GM23338 (cell line): ENCODE measurements at regions not wholly inside any gene's neighbourhood (a gene's known extent, or its start where the extent isn't known, plus 50 kb on each side); places are given as distances from the start of the nearest gene placed in this dataset.

Experiments
- ATAC-seq: fragments of 200-7000 bp; cut with Tn5 transposase; 3 replicates; pipeline ENCODE4 v1.9.1; 2020
- DNase-seq: peaks from one replicate; pipeline ENCODE4 v3.0.0-alpha.2; 2015; ENCODE audit warnings: low spot score
- H2AFZ ChIP-seq: fragments of 200-600 bp; sonication (generic); 2 replicates; pipeline ENCODE4 v1.8.0; 2016; ENCODE audit warnings: antibody characterized with exemption, mild to moderate bottlenecking, moderate library complexity
- H3F3A ChIP-seq: fragments of 200-600 bp; sonication (generic); replicated peaks from 2 replicates; pipeline ENCODE4 v1.8.0; 2017; ENCODE audit warnings: antibody characterized with exemption, mixed run types, low read depth
- H3K27ac ChIP-seq: fragments of 200-600 bp; sonication (generic); 2 replicates; pipeline ENCODE4 v1.6.1; 2016; ENCODE audit warnings: low read depth
- H3K27me3 ChIP-seq: fragments of 200-600 bp; sonication (generic); 2 replicates; pipeline ENCODE4 v1.8.0; 2016; ENCODE audit warnings: mild to moderate bottlenecking, mixed run types, moderate library complexity; ENCODE audit not compliant: insufficient read depth
- H3K36me3 ChIP-seq: fragments of 200-600 bp; sonication (generic); 2 replicates; pipeline ENCODE4 v1.8.0; 2016; ENCODE audit warnings: mild to moderate bottlenecking; ENCODE audit not compliant: insufficient read depth
- H3K4me1 ChIP-seq: fragments of 200-600 bp; sonication (generic); 2 replicates; pipeline ENCODE4 v1.8.0; 2016; ENCODE audit warnings: mild to moderate bottlenecking, moderate library complexity; ENCODE audit not compliant: insufficient read depth
- H3K4me2 ChIP-seq: fragments of 200-600 bp; sonication (generic); 2 replicates; pipeline ENCODE4 v1.7.1; 2017; ENCODE audit warnings: mixed run types
- H3K4me3 ChIP-seq: fragments of 200-600 bp; sonication (generic); 2 replicates; pipeline ENCODE4 v1.6.1; 2016; ENCODE audit warnings: mixed run types
- H3K79me2 ChIP-seq: fragments of 200-600 bp; sonication (generic); replicated peaks from 2 replicates; pipeline ENCODE4 v1.8.0; 2017; ENCODE audit warnings: mild to moderate bottlenecking; ENCODE audit not compliant: insufficient read depth
- H3K9me2 ChIP-seq: fragments of 200-600 bp; sonication (generic); 2 replicates; pipeline ENCODE4 v1.8.0; 2017; ENCODE audit not compliant: insufficient read depth
- H4K20me1 ChIP-seq: fragments of 200-600 bp; sonication (generic); replicated peaks from 2 replicates; pipeline ENCODE4 v1.8.0; 2017; ENCODE audit warnings: mild to moderate bottlenecking; ENCODE audit not compliant: insufficient read depth
- H3K27ac Mint-ChIP-seq: 2 replicates; pipeline ENCODE4 v1.8.0; 2020; ENCODE audit warnings: inconsistent platforms, mild to moderate bottlenecking, moderate library complexity, mixed read lengths
- H3K27me3 Mint-ChIP-seq: 3 replicates; pipeline ENCODE4 v1.8.0; 2022; ENCODE audit warnings: low read depth, mild to moderate bottlenecking, moderate library complexity, mixed read lengths, inconsistent platforms; ENCODE audit not compliant: insufficient read depth, poor library complexity
- H3K36me3 Mint-ChIP-seq: 3 replicates; pipeline ENCODE4 v1.8.0; 2021; ENCODE audit warnings: low read depth, mild to moderate bottlenecking, inconsistent platforms, moderate library complexity, mixed read lengths
- H3K4me1 Mint-ChIP-seq: 3 replicates; pipeline ENCODE4 v1.8.0; 2020; ENCODE audit warnings: mild to moderate bottlenecking, inconsistent platforms, mixed read lengths
- H3K4me3 Mint-ChIP-seq: 3 replicates; pipeline ENCODE4 v1.8.0; 2021; ENCODE audit warnings: moderate library complexity, mild to moderate bottlenecking, inconsistent platforms, mixed read lengths
- H3K9me3 Mint-ChIP-seq: 3 replicates; pipeline ENCODE4 v1.8.0; 2020; ENCODE audit warnings: moderate library complexity, mild to moderate bottlenecking, inconsistent platforms, mixed read lengths
- CTCF ChIP-seq, 2 experiments: fragments of 200-600 bp in 1 of 2; sonication (generic) in 1 of 2; conservative IDR thresholded peaks; 2 replicates each; pipeline versions ENCODE4 v1.5.1 to v1.6.1; 2016 to 2017; ENCODE audit warnings: antibody characterized with exemption in 2 of 2, low read depth in 2 of 2, mild to moderate bottlenecking in 2 of 2, moderate library complexity in 1 of 2
- EZH2 ChIP-seq: fragments of 200-600 bp; sonication (generic); IDR thresholded peaks from one replicate; pipeline ENCODE4 v1.8.0; 2017; ENCODE audit warnings: antibody characterized with exemption, mild to moderate bottlenecking, low read depth; ENCODE audit not compliant: unreplicated experiment
- EZH2phosphoT487 ChIP-seq: fragments of 200-600 bp; sonication (generic); IDR thresholded peaks from one replicate; pipeline ENCODE4 v1.8.1; 2018; ENCODE audit warnings: antibody characterized with exemption; ENCODE audit not compliant: unreplicated experiment
- NANOG ChIP-seq: IDR thresholded peaks from 2 replicates; pipeline ENCODE4 v1.6.1; 2016; ENCODE audit warnings: antibody characterized with exemption, borderline replicate concordance
- POLR2AphosphoS5 ChIP-seq: IDR thresholded peaks from 2 replicates; pipeline ENCODE4 v1.6.1; 2016; ENCODE audit warnings: antibody characterized with exemption, low read depth
- REST ChIP-seq: IDR thresholded peaks from one replicate; pipeline ENCODE4 v1.6.1; 2018; ENCODE audit warnings: antibody characterized with exemption; ENCODE audit not compliant: unreplicated experiment
- STAT1 ChIP-seq: IDR thresholded peaks from one replicate; pipeline ENCODE4 v1.6.1; 2016; ENCODE audit warnings: antibody characterized with exemption; ENCODE audit not compliant: unreplicated experiment
- ZNF114 ChIP-seq: fragments of 250-450 bp; sonication (Bioruptor Pico); IDR thresholded peaks from 2 replicates; pipeline ENCODE4 v1.5.0; 2020; ENCODE audit warnings: mild to moderate bottlenecking, moderate library complexity
- ZNF331 ChIP-seq: fragments of 250-450 bp; sonication (Bioruptor Pico); IDR thresholded peaks from 2 replicates; pipeline ENCODE4 v1.5.0; 2020; ENCODE audit warnings: low read depth, mild to moderate bottlenecking, moderate library complexity
- ZNF462 ChIP-seq: fragments of 250-450 bp; sonication (Bioruptor Pico); IDR thresholded peaks from 2 replicates; pipeline ENCODE4 v1.5.0; 2020; ENCODE audit warnings: mild to moderate bottlenecking, moderate library complexity

GRCh38 chr4:129410115-129410514 is 314.2 kb downstream of the C4orf33 start (continued):
- no peak for TF ChIP-seq ZNF462 (CRISPR knock-in tag)
- no peak for TF ChIP-seq EZH2phosphoT487

- H3F3A ChIP-seq = no peaks in the 10 kb centered on the region
- DNase-seq = no peak
- no peaks in the 10 kb centered on the region for H3K36me3 Mint-ChIP-seq
- H3K4me3 Mint-ChIP-seq = no peak overlapping the region
- no peaks in the 10 kb centered on the region; the same call in 1 of the 3 replicates for H3K4me1 Mint-ChIP-seq
- no peak overlapping the region for H2AFZ ChIP-seq
- no peaks in the 10 kb centered on the region for H3K4me1 ChIP-seq
- no peaks in the 10 kb centered on the region for H3K79me2 ChIP-seq
- H3K9me2 ChIP-seq = no peaks in the 10 kb centered on the region
- no peaks in the 10 kb centered on the region for H3K27me3 ChIP-seq
- no peaks in the 10 kb centered on the region for H4K20me1 ChIP-seq
- H3K4me3 ChIP-seq = no peak overlapping the region
- H3K9me3 Mint-ChIP-seq = no peaks in the 10 kb centered on the region
- no peak for TF ChIP-seq ZNF331 (CRISPR knock-in tag)
- no peak for TF ChIP-seq ZNF114 (CRISPR knock-in tag)
- TF ChIP-seq STAT1 = no peak
- TF ChIP-seq EZH2phosphoT487 = no peak
- no peak for TF ChIP-seq CTCF (conservative IDR thresholded peaks at IDR 0.05; ENCODE audit: low read depth in 2 of 2)
- no peak for TF ChIP-seq REST
- TF ChIP-seq EZH2 = no peak
- no peak for TF ChIP-seq POLR2AphosphoS5
- no peak for TF ChIP-seq NANOG
- no peaks in the 10 kb centered on the region for H3K27me3 Mint-ChIP-seq
- no peak overlapping the region for H3K4me2 ChIP-seq
- no peak overlapping the region for H3K27ac Mint-ChIP-seq
- no peak overlapping the region for H3K27ac ChIP-seq
- no peak for ATAC-seq
- no peaks in the 10 kb centered on the region for H3K36me3 ChIP-seq
These were observed 319.1 kb downstream of the C4orf33 start for GRCh38 chr4:129415004-129415403.
